HEK293 (cell line): ENCODE measurements at regions not wholly inside any gene's neighbourhood (a gene's known extent, or its start where the extent isn't known, plus 50 kb on each side); places are given as distances from the start of the nearest gene placed in this dataset.

ENCODE experiments used
- CTCF ChIA-PET: fragments of 350-600 bp; formaldehyde crosslinking; extraction: SDS; loops from one replicate; lab custom pipeline; 2021; ENCODE audit warnings: antibody characterized with exemption; lab: Yijun Ruan, JAX
- POLR2A ChIA-PET: fragments of 300-600 bp; formaldehyde crosslinking; extraction: SDS; loops from one replicate; lab custom pipeline; 2020; ENCODE audit warnings: antibody characterized with exemption, inconsistent platforms; lab: Yijun Ruan, JAX
- H3K27ac ChIP-seq: fragments of 200-500 bp; sonication (Bioruptor generic); 2 replicates; pipeline ENCODE4 v1.5.1; 2014; ENCODE audit warnings: low read depth, low read length, control low read depth, inconsistent platforms; ENCODE audit errors: extremely low read depth
- H3K36me3 ChIP-seq, 2 experiments: fragments of 200-500 bp in 1 of 2; sonication (Bioruptor generic) in 1 of 2; 1 replicate in 1 of 2; 2 replicates in 1 of 2; pipeline ENCODE4 v1.5.1; 2014 to 2017; ENCODE audit warnings: inconsistent platforms in 2 of 2, low read length in 2 of 2; ENCODE audit not compliant: control insufficient read depth in 2 of 2, insufficient read depth in 1 of 2
- H3K4me1 ChIP-seq: fragments of 200-500 bp; sonication (Bioruptor generic); 2 replicates; pipeline ENCODE4 v1.5.1; 2014; ENCODE audit warnings: mild to moderate bottlenecking, low read length, inconsistent platforms; ENCODE audit not compliant: control insufficient read depth, insufficient read depth
- H3K4me3 ChIP-seq: 2 replicates; pipeline ENCODE4 v1.5.1; 2011; ENCODE audit warnings: low read depth, mild to moderate bottlenecking, control low read depth, low read length, moderate library complexity
- H3K9me3 ChIP-seq: fragments of 200-500 bp; sonication (Bioruptor generic); 2 replicates; pipeline ENCODE4 v1.5.1; 2014; ENCODE audit warnings: low read depth, low read length, inconsistent platforms; ENCODE audit not compliant: control insufficient read depth, insufficient read depth
- HOXD13 ChIP-seq: sonication (generic); formaldehyde crosslinking; IDR thresholded peaks from 2 replicates; pipeline ENCODE4 v1.8.0; 2022; ENCODE audit warnings: missing genetic modification reagents, borderline replicate concordance
- PRDM4 ChIP-seq: fragments of 450-650 bp; formaldehyde crosslinking; IDR thresholded peaks from 2 replicates; pipeline ENCODE4 v1.5.1; 2017; ENCODE audit warnings: missing biosample characterization, missing genetic modification characterization
- REPIN1 ChIP-seq: fragments of 450-650 bp; formaldehyde crosslinking; IDR thresholded peaks from 2 replicates; pipeline ENCODE4 v1.5.1; 2017; ENCODE audit warnings: missing biosample characterization, missing genetic modification characterization, low read depth
- SCRT2 ChIP-seq: fragments of 450-650 bp; formaldehyde crosslinking; IDR thresholded peaks from 2 replicates; pipeline ENCODE4 v1.5.1; 2016; ENCODE audit warnings: missing biosample characterization, missing genetic modification characterization
- WT1 ChIP-seq: fragments of 450-650 bp; formaldehyde crosslinking; IDR thresholded peaks from 2 replicates; pipeline ENCODE4 v1.5.1; 2016; ENCODE audit warnings: missing biosample characterization, missing genetic modification characterization
- ZEB2 ChIP-seq: fragments of 450-650 bp; formaldehyde crosslinking; IDR thresholded peaks from 2 replicates; pipeline ENCODE4 v1.5.1; 2016; ENCODE audit warnings: missing biosample characterization, missing genetic modification characterization
- ZFP41 ChIP-seq: fragments of 450-650 bp; formaldehyde crosslinking; IDR thresholded peaks from 2 replicates; pipeline ENCODE4 v1.5.1; 2016; ENCODE audit warnings: missing biosample characterization, missing genetic modification characterization, borderline replicate concordance
- ZNF324 ChIP-seq: fragments of 450-650 bp; formaldehyde crosslinking; IDR thresholded peaks from 2 replicates; pipeline ENCODE4 v1.5.1; 2016; ENCODE audit warnings: missing biosample characterization, missing genetic modification characterization
- ZNF362 ChIP-seq: fragments of 450-650 bp; formaldehyde crosslinking; IDR thresholded peaks from 2 replicates; pipeline ENCODE4 v1.5.1; 2016; ENCODE audit warnings: missing biosample characterization, missing genetic modification characterization
- ZNF426 ChIP-seq: fragments of 450-650 bp; formaldehyde crosslinking; IDR thresholded peaks from 2 replicates; pipeline ENCODE4 v1.5.1; 2017; ENCODE audit warnings: missing biosample characterization, missing genetic modification characterization, mild to moderate bottlenecking, inconsistent platforms, moderate library complexity
- ZNF514 ChIP-seq: fragments of 450-650 bp; formaldehyde crosslinking; IDR thresholded peaks from 2 replicates; pipeline ENCODE4 v1.5.1; 2016; ENCODE audit warnings: missing biosample characterization, missing genetic modification characterization
- ZNF600 ChIP-seq: fragments of 450-650 bp; formaldehyde crosslinking; IDR thresholded peaks from 2 replicates; pipeline ENCODE4 v1.5.1; 2016; ENCODE audit warnings: missing biosample characterization, missing genetic modification characterization
- ZNF621 ChIP-seq: fragments of 450-650 bp; formaldehyde crosslinking; IDR thresholded peaks from 2 replicates; pipeline ENCODE4 v1.5.1; 2017; ENCODE audit warnings: missing biosample characterization, missing genetic modification characterization
- ZNF624 ChIP-seq: fragments of 450-650 bp; formaldehyde crosslinking; IDR thresholded peaks from 2 replicates; pipeline ENCODE4 v1.5.1; 2017; ENCODE audit warnings: missing biosample characterization, missing genetic modification characterization
- ZNF660 ChIP-seq: fragments of 450-650 bp; IDR thresholded peaks from 2 replicates; pipeline ENCODE4 v1.5.1; 2018; ENCODE audit warnings: missing biosample characterization, mild to moderate bottlenecking, missing genetic modification characterization
- ZNF701 ChIP-seq: fragments of 450-650 bp; formaldehyde crosslinking; IDR thresholded peaks from 2 replicates; pipeline ENCODE4 v1.5.1; 2016; ENCODE audit warnings: missing biosample characterization, missing genetic modification characterization
- ZNF707 ChIP-seq: fragments of 450-650 bp; formaldehyde crosslinking; IDR thresholded peaks from 2 replicates; pipeline ENCODE4 v1.5.1; 2016; ENCODE audit warnings: missing biosample characterization, missing genetic modification characterization
- ZSCAN30 ChIP-seq: fragments of 450-650 bp; IDR thresholded peaks from 2 replicates; pipeline ENCODE4 v1.5.1; 2018; ENCODE audit warnings: missing biosample characterization, mild to moderate bottlenecking, missing genetic modification characterization, moderate library complexity
- ZSCAN4 ChIP-seq: fragments of 450-650 bp; formaldehyde crosslinking; IDR thresholded peaks from 2 replicates; pipeline ENCODE4 v1.5.1; 2017; ENCODE audit warnings: missing biosample characterization, missing genetic modification characterization

GRCh38 chr2:47265751-47266231, 89.5 kb upstream of the CALM2 start (continued):
- TF ChIP-seq WT1 (tag by site-specific recombination) (peak; percentile 89), ZSCAN4 (tag by site-specific recombination) (0 out of 2 replicates have a peak, but pooled peaks have one; percentile 48)

GRCh38 chr2:47265158-47265557, 88.8 kb upstream of the CALM2 start:
- peaks cover 4% of the 10 kb centered on the region; the same call in 1 of the 2 replicates for H3K4me1 ChIP-seq
- H3K36me3 ChIP-seq = no peaks in the 10 kb centered on the region
- H3K4me3 ChIP-seq = no peak overlapping the region
- CTCF ChIA-PET = interaction anchor here (0.7 kb wide), 1 partner anchor 431 kb away, joined by 3 read pairs; no protein-coding TSS in a partner anchor
- POLR2A ChIA-PET = interaction anchor here (1.1 kb wide), 1 partner anchor 16 kb away, joined by 3 read pairs; no protein-coding TSS in a partner anchor
- H3K27ac ChIP-seq = peak overlapping the region; percentile 5; the same call in 1 of the 2 replicates
- no peaks in the 10 kb centered on the region for H3K9me3 ChIP-seq
- TF ChIP-seq ZNF362 = no peak
- no peak for TF ChIP-seq ZNF514 (tag by site-specific recombination)
- TF ChIP-seq ZEB2 = no peak
- TF ChIP-seq ZNF600 (tag by site-specific recombination) = no peak
- TF ChIP-seq ZNF701 (tag by site-specific recombination) = no peak
- no peak for TF ChIP-seq ZNF621 (tag by site-specific recombination)
- no peak for TF ChIP-seq PRDM4 (tag by site-specific recombination)
- TF ChIP-seq ZFP41 = no peak
- no peak for TF ChIP-seq ZNF324 (tag by site-specific recombination)
- no peak for TF ChIP-seq ZSCAN30 (tag by site-specific recombination)

- H3K4me1 ChIP-seq = peaks cover 4% of the 10 kb centered on the region; the same call in 1 of the 2 replicates
- H3K27ac ChIP-seq = no peak overlapping the region
- ChIA-PET CTCF (interaction anchor here (1.2 kb wide), 1 partner anchor 61 kb away, joined by 3 read pairs; no protein-coding TSS in a partner anchor), POLR2A (interaction anchor here (1.1 kb wide), 1 partner anchor 15 kb away, joined by 3 read pairs; no protein-coding TSS in a partner anchor)
- H3K9me3 ChIP-seq = no peaks in the 10 kb centered on the region
- no peak overlapping the region for H3K4me3 ChIP-seq
- H3K36me3 ChIP-seq = no peaks in the 10 kb centered on the region
- TF ChIP-seq ZNF624 (tag by site-specific recombination) (no peak), ZNF707 (tag by site-specific recombination) (no peak), ZNF426 (tag by site-specific recombination) (no peak), REPIN1 (no peak), SCRT2 (tag by site-specific recombination) (no peak), ZNF660 (tag by site-specific recombination) (no peak), HOXD13 (CRISPR knock-in tag) (no peak)
- TF ChIP-seq, all 188 proteins: peak for 0
Measured at GRCh38 chr2:47264686-47265085, 88.4 kb upstream of the CALM2 start.
